B cell (primary cell): ENCODE measurements at regions not wholly inside any gene's neighbourhood (a gene's known extent, or its start where the extent isn't known, plus 50 kb on each side); places are given as distances from the start of the nearest gene placed in this dataset.

Experiments
- ATAC-seq: fragments of 200-7000 bp; cut with Tn5 transposase; one replicate; pipeline ENCODE4 v1.10.0; 2021; ENCODE audit warnings: low read depth, mild to moderate bottlenecking, moderate number of reproducible peaks, moderate library complexity
- CTCF ChIA-PET: fragments of 350-600 bp; sonication (Branson Sonifier 250); formaldehyde crosslinking; loops from one replicate; lab custom pipeline; 2021; ENCODE audit warnings: antibody characterized with exemption, inconsistent platforms; lab: Charles Lee
- POLR2A ChIA-PET: fragments of 350-600 bp; sonication (Branson Sonifier 250); formaldehyde crosslinking; loops from one replicate; lab custom pipeline; 2021; ENCODE audit warnings: antibody characterized with exemption; lab: Charles Lee
- DNase-seq: peaks from one replicate; pipeline ENCODE4 v3.0.0; 2013
- H2AFZ ChIP-seq: 2 replicates; pipeline ENCODE4 v1.6.1; 2012; ENCODE audit warnings: mild to moderate bottlenecking, low read depth, low read length; ENCODE audit not compliant: insufficient read depth, poor library complexity, severe bottlenecking
- H3K27ac ChIP-seq, 2 donors: 1 replicate in 1 of 2; 2 replicates in 1 of 2; pipeline ENCODE4 v1.5.1; 2012 to 2013; ENCODE audit warnings: low read length in 2 of 2, mild to moderate bottlenecking in 2 of 2, moderate library complexity in 1 of 2
- H3K27me3 ChIP-seq, 4 experiments: fragments of 200-600 bp in 1 of 4; sonication (generic) in 1 of 4; replicated peaks in 1 of 4; 1 replicate in 2 of 4; 2 replicates in 2 of 4; pipeline versions ENCODE4 v1.6.1 to v1.7.0; 2013 to 2016; ENCODE audit warnings: low read length in 3 of 4, mild to moderate bottlenecking in 2 of 4, mixed read lengths in 1 of 4, moderate library complexity in 1 of 4; ENCODE audit not compliant: insufficient read depth in 4 of 4, control insufficient read depth in 3 of 4; ENCODE audit errors: control extremely low read depth in 1 of 4
- H3K36me3 ChIP-seq, 2 experiments: replicated peaks in 1 of 2; 1 replicate in 1 of 2; 2 replicates in 1 of 2; pipeline versions ENCODE4 v1.6.1 to v1.7.1; 2013; ENCODE audit warnings: low read length in 1 of 2; ENCODE audit not compliant: insufficient read depth in 2 of 2, control insufficient read depth in 1 of 2; ENCODE audit errors: control extremely low read depth in 1 of 2, extremely low read depth in 1 of 2
- H3K4me1 ChIP-seq, 2 donors: fragments of 200-600 bp in 1 of 2; sonication (generic) in 1 of 2; 1 replicate in 1 of 2; 2 replicates in 1 of 2; pipeline versions ENCODE4 v1.5.1 to v1.6.1; 2013 to 2017; ENCODE audit warnings: low read length in 2 of 2; ENCODE audit not compliant: control insufficient read depth in 2 of 2, insufficient read depth in 2 of 2
- H3K4me2 ChIP-seq: replicated peaks from 2 replicates; pipeline ENCODE3; 2012; ENCODE audit warnings: mild to moderate bottlenecking, low read depth, low read length; ENCODE audit not compliant: poor library complexity, severe bottlenecking
- H3K4me3 ChIP-seq, 5 experiments: fragments of 200-600 bp in 1 of 5; sonication (generic) in 1 of 5; 1 replicate in 3 of 5; 2 replicates in 2 of 5; pipeline versions ENCODE4 v1.5.1 to v1.7.0; 2011 to 2016; ENCODE audit warnings: low read length in 4 of 5, mild to moderate bottlenecking in 4 of 5, low read depth in 2 of 5, control low read depth in 1 of 5, moderate library complexity in 1 of 5; ENCODE audit not compliant: insufficient read depth in 1 of 5; ENCODE audit errors: control extremely low read depth in 1 of 5, extremely low read depth in 1 of 5
- H3K79me2 ChIP-seq: fragments of 200-600 bp; sonication (generic); one replicate; pipeline ENCODE4 v1.6.0; 2016; ENCODE audit warnings: low read length; ENCODE audit not compliant: control insufficient read depth, insufficient read depth
- H3K9ac ChIP-seq: fragments of 200-600 bp; sonication (generic); 2 replicates; pipeline ENCODE4 v1.6.1; 2017; ENCODE audit warnings: mild to moderate bottlenecking, low read length, moderate library complexity
- H3K9me3 ChIP-seq, 3 donors: one replicate each; pipeline versions ENCODE4 v1.6.1 to v1.7.1; 2013; ENCODE audit warnings: low read length in 2 of 3; ENCODE audit not compliant: control insufficient read depth in 2 of 3, insufficient read depth in 1 of 3; ENCODE audit errors: control extremely low read depth in 1 of 3
- H4K20me1 ChIP-seq: 2 replicates; pipeline ENCODE4 v1.6.0; 2012; ENCODE audit warnings: mild to moderate bottlenecking, low read length; ENCODE audit not compliant: insufficient read depth, control insufficient read depth, poor library complexity, severe bottlenecking
- H3K27ac Mint-ChIP-seq: one replicate; pipeline ENCODE4 v1.8.0; 2021; ENCODE audit warnings: mixed read lengths
- H3K27me3 Mint-ChIP-seq: one replicate; pipeline ENCODE4 v1.8.0; 2021; ENCODE audit warnings: mixed read lengths
- H3K4me1 Mint-ChIP-seq: one replicate; pipeline ENCODE4 v1.8.0; 2021; ENCODE audit warnings: mixed read lengths
- H3K4me3 Mint-ChIP-seq: one replicate; pipeline ENCODE4 v1.8.0; 2021; ENCODE audit warnings: mixed read lengths
- H3K9me3 Mint-ChIP-seq: one replicate; pipeline ENCODE4 v1.8.0; 2022; ENCODE audit warnings: mixed read lengths; ENCODE audit not compliant: insufficient read depth
- CTCF ChIP-seq: fragments of 200-600 bp; IDR thresholded peaks from one replicate; pipeline ENCODE4 v1.8.0; 2022; ENCODE audit warnings: antibody characterized with exemption, mild to moderate bottlenecking
- EZH2 ChIP-seq: IDR thresholded peaks from 2 replicates; pipeline ENCODE4 v1.6.1; 2012; ENCODE audit warnings: borderline replicate concordance, low read depth, mild to moderate bottlenecking, moderate library complexity, low read length; ENCODE audit not compliant: insufficient read depth, poor library complexity, severe bottlenecking
- WGBS: methylation state at CpG from one replicate; pipeline ENCODE4 v1.1.5; 2013; ENCODE audit warnings: missing lambda C conversion rate; ENCODE audit not compliant: insufficient coverage; 5-methylcytosine and 5-hydroxymethylcytosine counted together
- intact Hi-C: fragments of 100-400 bp; cut with micrococcal nuclease; formaldehyde crosslinking; loops from one replicate; pipeline ENCODE4 v1.10.0; 2022

GRCh38 chr14:94903883-94904282, 134.0 kb upstream of the GSC start:
- Histone ChIP-seq H3K4me3 (no peak overlapping the region), H3K4me1 (no peaks in the 10 kb centered on the region), H3K79me2 (no peaks in the 10 kb centered on the region), H4K20me1 (no peaks in the 10 kb centered on the region), H3K27ac (no peak overlapping the region), H2AFZ (no peak overlapping the region), H3K9ac (no peak overlapping the region), H3K9me3 (no peaks in the 10 kb centered on the region), H3K36me3 (no peaks in the 10 kb centered on the region), H3K4me2 (no peak overlapping the region), H3K27me3 (peaks cover 0 to 4% (median 0%) of the 10 kb centered on the region in 4 experiments)
- Mint-ChIP-seq H3K4me1 (no peaks in the 10 kb centered on the region), H3K27ac (no peak overlapping the region), H3K9me3 (no peaks in the 10 kb centered on the region), H3K4me3 (no peak overlapping the region), H3K27me3 (peaks cover 9% of the 10 kb centered on the region)
- intact Hi-C loops, result no loop called here
- ATAC-seq, result no peak
- ChIA-PET POLR2A (no interaction called here), CTCF (no interaction called here)
- WGBS, result 94% methylated on average over 3 of the region's 3 CpGs
- TF ChIP-seq EZH2 (no peak), CTCF (no peak)
- no peak for DNase-seq

- no peaks in the 10 kb centered on the region for H3K36me3 ChIP-seq
- DNase-seq (no peak), ATAC-seq (no peak)
- no peak overlapping the region for H3K27ac Mint-ChIP-seq
- WGBS, result 80% methylated on average over 4 of the region's 4 CpGs
- no peaks in the 10 kb centered on the region for H3K4me1 Mint-ChIP-seq
- H3K4me3 ChIP-seq, result no peak overlapping the region
- H3K9me3 ChIP-seq, result no peaks in the 10 kb centered on the region
- H3K79me2 ChIP-seq, result no peaks in the 10 kb centered on the region
- TF ChIP-seq CTCF (no peak), EZH2 (no peak)
- POLR2A ChIA-PET, result no interaction called here
- intact Hi-C loops, result no loop called here
- H3K4me3 Mint-ChIP-seq, result no peak overlapping the region
- no peak overlapping the region for H3K27ac ChIP-seq
- no peak overlapping the region for H3K9ac ChIP-seq
- H3K27me3 ChIP-seq, result peaks cover 0 to 4% (median 0%) of the 10 kb centered on the region in 4 experiments
- peaks cover 9% of the 10 kb centered on the region for H3K27me3 Mint-ChIP-seq
- H4K20me1 ChIP-seq, result no peaks in the 10 kb centered on the region
- H3K4me2 ChIP-seq, result no peak overlapping the region
- no peak overlapping the region for H2AFZ ChIP-seq
- CTCF ChIA-PET, result no interaction called here
- no peaks in the 10 kb centered on the region for H3K9me3 Mint-ChIP-seq
- no peaks in the 10 kb centered on the region for H3K4me1 ChIP-seq
Measured at GRCh38 chr14:94903338-94903737, 133.4 kb upstream of the GSC start.
